ENCODE measurements at regions not wholly inside any gene's neighbourhood (a gene's known extent, or its start where the extent isn't known, plus 50 kb on each side); places are given as distances from the start of the nearest gene placed in this dataset.

GRCh38 chr15:25947323-25948314 lies 84.5 kb upstream of the ATP10A start:
- DNase-seq: no peak

- DNase-seq: no peak
Measured at GRCh38 chr15:25946241-25946805, 83.2 kb upstream of the ATP10A start.

GRCh38 chr15:25944386-25944785 lies 81.3 kb upstream of the ATP10A start:
- no peak for DNase-seq

GRCh38 chr15:25943831-25944230 lies 80.7 kb upstream of the ATP10A start:
- no peak for DNase-seq

- DNase-seq: no peak
Measured at GRCh38 chr15:25939122-25939521, 76.0 kb upstream of the ATP10A start.

- DNase-seq: no peak
Measured at GRCh38 chr15:25937796-25938195, 74.7 kb upstream of the ATP10A start.

GRCh38 chr15:25936004-25936403 lies 72.9 kb upstream of the ATP10A start:
- no peak for DNase-seq

- peak; percentile 70 for DNase-seq
Measured at GRCh38 chr15:25933456-25934158, 70.5 kb upstream of the ATP10A start.

GRCh38 chr15:25932696-25933095 lies 69.6 kb upstream of the ATP10A start:
- DNase-seq: no peak

- DNase-seq: no peak
Measured at GRCh38 chr15:25931851-25932250, 68.7 kb upstream of the ATP10A start.

- DNase-seq: no peak
Measured at GRCh38 chr15:25930931-25931330, 67.8 kb upstream of the ATP10A start.
